Gastroesophageal sphincter (tissue), 2 donors: ENCODE measurements at regions not wholly inside any gene's neighbourhood (a gene's known extent, or its start where the extent isn't known, plus 50 kb on each side); places are given as distances from the start of the nearest gene placed in this dataset.

Experiments used
- EP300 ChIP-seq: sonication (generic); formaldehyde crosslinking; IDR thresholded peaks from one replicate; pipeline ENCODE4 v1.6.1; 2017; ENCODE audit warnings: antibody characterized with exemption, mild to moderate bottlenecking
- POLR2AphosphoS5 ChIP-seq: sonication (generic); formaldehyde crosslinking; IDR thresholded peaks from one replicate; pipeline ENCODE4 v1.6.1; 2017; ENCODE audit warnings: antibody characterized with exemption

DNA sequence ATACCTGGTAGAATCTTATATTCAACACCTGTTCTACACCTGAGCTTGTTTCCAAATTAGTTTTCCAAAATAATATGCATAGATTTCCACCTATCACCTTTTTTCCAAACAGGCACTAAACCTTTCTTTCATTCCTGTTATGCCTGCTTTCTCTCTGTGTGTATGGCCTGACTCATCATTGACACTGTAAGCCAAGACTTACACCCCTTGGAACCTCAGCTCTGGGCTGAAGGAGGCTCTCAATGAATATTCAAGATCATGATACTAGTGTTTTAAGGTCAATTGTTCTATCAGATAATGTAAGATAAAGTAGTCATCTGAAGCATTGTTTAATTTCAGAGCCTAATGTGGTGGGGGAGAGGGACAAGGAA lies 1193.3 kb downstream of the FLRT2 start:
- TF ChIP-seq POLR2AphosphoS5 (no peak), EP300 (no peak)
